22Rv1 (cell line): ENCODE measurements at regions not wholly inside any gene's neighbourhood (a gene's known extent, or its start where the extent isn't known, plus 50 kb on each side); places are given as distances from the start of the nearest gene placed in this dataset.
"Not testable (repeated sequence)": the region's sequence is repeated elsewhere in the genome, so short reads cannot be mapped to it uniquely, and the experiment has no call there.

ENCODE experiments used
- H3K27ac ChIP-seq: fragments of 450-650 bp; 2 replicates; pipeline ENCODE4 v1.5.1; 2017
- ZFX ChIP-seq: fragments of 450-650 bp; IDR thresholded peaks from 2 replicates; pipeline ENCODE4 v1.6.1; 2017; ENCODE audit warnings: antibody characterized with exemption, borderline replicate concordance
- TF ChIP-seq, protein P1 (sequence below): fragments of 450-650 bp; IDR thresholded peaks from 2 replicates; pipeline ENCODE4 v1.5.1; 2017; ENCODE audit warnings: mild to moderate bottlenecking

DNA sequence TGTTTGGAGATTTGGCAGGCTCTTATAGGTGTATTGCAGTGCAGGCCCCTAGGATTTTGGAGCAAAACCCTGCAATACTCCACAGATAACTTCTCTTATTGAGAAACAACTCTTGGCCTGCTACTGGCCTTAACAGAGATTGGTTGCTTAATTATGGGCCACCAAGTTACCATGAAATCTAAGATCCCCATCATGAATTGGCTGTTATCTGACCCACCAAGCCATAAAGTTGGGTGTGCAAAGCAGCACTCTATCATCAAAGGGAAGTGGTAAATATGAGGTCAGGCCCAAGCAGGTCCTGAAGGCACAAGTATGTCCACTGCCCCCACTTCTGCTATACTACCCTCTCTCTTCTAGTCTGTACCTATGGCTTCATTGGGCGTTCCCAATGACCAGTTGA, 130.0 kb upstream of the TNFSF4 start:
- TF ChIP-seq, protein P1, sequence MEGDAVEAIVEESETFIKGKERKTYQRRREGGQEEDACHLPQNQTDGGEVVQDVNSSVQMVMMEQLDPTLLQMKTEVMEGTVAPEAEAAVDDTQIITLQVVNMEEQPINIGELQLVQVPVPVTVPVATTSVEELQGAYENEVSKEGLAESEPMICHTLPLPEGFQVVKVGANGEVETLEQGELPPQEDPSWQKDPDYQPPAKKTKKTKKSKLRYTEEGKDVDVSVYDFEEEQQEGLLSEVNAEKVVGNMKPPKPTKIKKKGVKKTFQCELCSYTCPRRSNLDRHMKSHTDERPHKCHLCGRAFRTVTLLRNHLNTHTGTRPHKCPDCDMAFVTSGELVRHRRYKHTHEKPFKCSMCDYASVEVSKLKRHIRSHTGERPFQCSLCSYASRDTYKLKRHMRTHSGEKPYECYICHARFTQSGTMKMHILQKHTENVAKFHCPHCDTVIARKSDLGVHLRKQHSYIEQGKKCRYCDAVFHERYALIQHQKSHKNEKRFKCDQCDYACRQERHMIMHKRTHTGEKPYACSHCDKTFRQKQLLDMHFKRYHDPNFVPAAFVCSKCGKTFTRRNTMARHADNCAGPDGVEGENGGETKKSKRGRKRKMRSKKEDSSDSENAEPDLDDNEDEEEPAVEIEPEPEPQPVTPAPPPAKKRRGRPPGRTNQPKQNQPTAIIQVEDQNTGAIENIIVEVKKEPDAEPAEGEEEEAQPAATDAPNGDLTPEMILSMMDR, result no peak
- no peak for TF ChIP-seq ZFX
- H3K27ac ChIP-seq, result no peak overlapping the region

DNA sequence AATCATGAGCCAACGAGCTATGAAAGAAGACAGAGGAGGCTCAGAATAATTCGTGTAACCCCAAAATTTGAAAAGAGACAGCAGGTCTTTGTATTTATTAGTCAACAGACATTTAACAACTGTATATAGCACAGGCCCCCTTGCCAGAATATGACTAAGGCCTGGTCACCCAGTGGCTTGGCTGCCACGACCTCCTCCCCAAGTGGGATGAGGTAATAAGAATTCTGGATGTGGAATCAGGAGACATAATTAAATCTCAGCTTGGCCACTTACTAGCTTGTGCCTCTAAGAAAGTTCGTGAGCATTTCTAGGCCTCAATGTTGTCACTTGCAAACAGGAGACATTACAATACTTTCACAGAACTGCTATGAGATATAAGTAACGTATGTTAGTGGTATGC, 134.2 kb upstream of the TNFSF4 start:
- no peak for TF ChIP-seq ZFX
- TF ChIP-seq, protein P1, result no peak
- H3K27ac ChIP-seq, result no peak overlapping the region

DNA sequence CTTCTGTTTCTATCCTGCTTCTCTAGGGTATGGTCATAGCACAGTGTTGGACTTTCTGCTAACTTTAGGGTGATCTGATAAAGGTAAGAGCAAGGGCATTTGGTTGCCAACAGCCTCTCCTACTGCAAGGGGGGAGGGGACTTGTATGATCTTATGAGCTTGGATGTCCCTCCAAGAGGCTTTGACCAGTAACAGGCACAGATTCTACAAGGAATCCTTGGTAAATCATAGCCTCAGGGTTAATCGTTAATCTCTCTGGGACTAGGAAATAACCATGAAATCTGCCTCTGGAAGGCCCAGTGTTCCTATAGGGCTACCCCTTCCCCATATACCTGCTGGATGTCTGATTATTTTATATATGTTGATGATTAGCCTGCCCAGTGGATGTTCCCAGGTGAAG, 134.8 kb upstream of the TNFSF4 start:
- TF ChIP-seq, protein P1, result no peak
- TF ChIP-seq ZFX, result no peak

DNA sequence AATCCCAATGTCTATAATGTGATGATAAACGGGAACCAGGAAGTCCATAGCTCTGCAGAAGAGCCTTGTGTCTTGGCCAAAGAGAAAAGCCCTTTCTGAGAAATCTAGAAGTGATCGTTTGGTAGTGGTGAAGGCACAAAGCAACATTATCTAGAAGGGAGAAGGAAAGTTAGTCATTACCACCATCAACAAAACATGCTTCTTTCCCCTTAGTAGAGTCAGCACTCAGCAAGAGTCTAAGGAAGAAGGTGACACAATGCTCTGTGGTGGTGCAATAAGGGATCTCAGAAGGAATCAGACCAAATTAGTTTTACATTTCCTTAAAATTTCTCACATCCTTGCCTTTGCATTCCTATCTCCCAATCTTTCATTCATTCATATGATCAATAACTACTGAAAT, 134.4 kb upstream of the PRDX6 start:
- TF ChIP-seq, protein P1, result no peak
- no peak for TF ChIP-seq ZFX
- no peak overlapping the region for H3K27ac ChIP-seq

More for the DNA sequence above, 134.8 kb upstream of the TNFSF4 start:
- H3K27ac ChIP-seq, result no peak overlapping the region

DNA sequence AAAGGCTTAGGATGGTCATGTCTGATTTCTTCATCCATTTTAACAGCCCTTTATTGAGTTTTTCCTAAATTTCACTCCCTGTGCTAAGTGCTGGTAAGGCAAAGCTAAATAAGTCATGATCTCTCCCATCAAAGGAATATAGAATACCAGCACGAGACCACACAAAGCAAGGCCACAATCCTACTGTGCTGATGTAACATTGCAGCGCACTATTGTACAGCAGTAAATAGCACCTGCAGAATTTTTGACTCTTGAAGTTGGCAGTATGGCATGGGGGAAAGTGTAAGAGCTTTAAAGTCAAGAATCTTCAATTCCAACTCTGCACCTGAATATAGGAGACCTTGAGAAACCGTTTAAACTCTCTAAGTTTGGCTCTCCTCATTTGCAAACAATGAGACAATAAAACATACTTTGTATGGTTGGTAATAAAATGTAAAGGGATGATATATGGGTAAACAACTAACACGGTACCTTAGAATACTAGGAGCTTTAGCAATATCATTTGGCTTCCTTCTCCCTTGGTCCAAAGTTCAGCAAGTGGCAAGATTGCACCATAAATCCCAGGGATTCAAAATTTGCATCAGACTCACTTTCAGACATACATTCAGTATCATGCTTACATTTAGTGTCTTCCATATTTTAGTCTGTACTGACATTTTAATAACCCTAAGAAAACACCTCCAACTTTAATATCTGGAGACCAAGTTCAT, 132.9 kb upstream of the PRDX6 start:
- H3K27ac ChIP-seq, result no peak overlapping the region
- TF ChIP-seq ZFX, result no peak
- TF ChIP-seq, protein P1, result no peak

DNA sequence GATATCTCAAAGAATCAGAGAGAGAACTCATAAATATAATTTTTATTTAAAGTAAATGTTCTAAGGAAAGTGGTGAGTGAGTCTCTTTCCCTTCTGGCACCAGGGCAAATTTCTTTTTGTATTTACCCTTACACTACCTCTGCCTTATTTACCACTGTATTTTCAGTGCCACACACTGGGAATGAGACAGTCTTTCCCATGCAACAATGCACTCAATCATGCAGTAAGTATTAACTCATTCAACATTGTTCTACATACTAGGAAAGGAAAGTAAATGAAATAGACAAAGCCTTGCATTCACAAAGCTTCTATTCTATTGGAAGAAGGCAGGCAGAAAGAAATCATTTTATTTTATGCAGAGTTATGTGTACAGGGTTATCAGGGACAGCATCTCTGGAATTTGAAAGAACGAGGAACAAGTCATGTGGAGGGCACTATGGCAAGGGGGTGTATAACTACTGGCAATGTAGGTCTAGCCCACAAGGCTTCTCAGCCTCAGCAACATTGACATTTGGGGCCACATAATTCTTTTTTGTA, 129.8 kb upstream of the PRDX6 start:
- no peak overlapping the region for H3K27ac ChIP-seq
- TF ChIP-seq, protein P1, result no peak
- TF ChIP-seq ZFX, result no peak

DNA sequence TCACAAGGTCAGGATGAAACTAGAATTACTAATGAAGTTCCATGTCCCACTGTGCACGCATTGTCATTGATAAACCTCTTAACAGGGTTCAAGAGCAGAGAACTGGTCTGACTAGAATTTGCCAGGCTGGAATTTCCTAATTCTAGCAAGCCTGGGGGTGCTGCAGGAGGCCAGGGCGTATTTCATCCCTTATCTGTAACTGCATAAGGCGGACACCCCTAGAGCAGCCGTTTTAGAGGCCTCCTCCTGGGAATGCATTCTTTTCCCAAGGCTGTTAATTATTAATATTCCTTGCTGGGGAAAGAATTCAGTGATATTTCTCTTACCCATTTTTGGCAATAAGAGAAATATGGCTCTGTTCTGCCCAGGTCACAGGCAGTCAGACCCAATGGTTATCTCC, 124.5 kb upstream of the PRDX6 start:
- H3K27ac ChIP-seq, result not testable (repeated sequence)
